ENCODE measurements at regions not wholly inside any gene's neighbourhood (a gene's known extent, or its start where the extent isn't known, plus 50 kb on each side); places are given as distances from the start of the nearest gene placed in this dataset.

DNA sequence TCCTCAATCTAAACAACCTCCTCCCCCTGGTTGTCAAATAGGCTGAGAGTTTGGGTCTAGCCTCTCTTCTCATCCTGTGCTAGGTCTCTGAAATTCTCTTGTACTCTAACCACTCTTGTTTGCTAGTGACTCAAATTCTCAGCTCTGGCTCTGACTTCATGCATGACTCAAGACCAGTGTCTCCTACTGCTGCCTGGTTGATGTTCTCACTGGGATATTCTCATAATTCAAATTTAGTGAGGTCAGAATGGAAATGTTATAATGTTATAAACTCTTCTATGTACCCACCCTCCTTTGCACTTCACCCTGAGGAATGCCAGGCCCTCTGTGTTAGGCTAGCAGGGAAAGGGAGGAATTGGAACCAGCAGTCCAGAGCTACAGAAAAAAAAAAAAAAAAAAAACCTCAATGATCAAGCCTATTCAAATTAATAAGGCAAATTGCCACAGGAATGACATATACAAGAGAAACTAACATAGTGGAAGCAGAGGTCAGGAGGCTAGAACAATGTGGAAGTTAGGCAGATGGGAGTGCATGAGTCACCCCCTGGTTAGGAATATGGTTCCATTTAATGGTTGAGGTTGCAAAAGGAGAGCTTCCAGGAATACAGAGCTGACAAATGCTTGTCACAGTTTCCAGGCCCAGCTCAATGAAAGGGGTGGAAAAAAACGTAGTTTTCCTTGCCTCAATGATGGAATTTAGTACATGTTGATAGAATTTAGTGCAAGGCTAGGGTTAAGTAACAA is 459.5 kb downstream of the RMST start:
- no peaks in the 10 kb centered on the region for H3K36me3 Mint-ChIP-seq (ENCODE audit: low read depth)
- intact Hi-C loops (cut with micrococcal nuclease), result no loop called here
- H3K27me3 Mint-ChIP-seq (ENCODE audit: low read depth), result no peaks in the 10 kb centered on the region
- no peak overlapping the region for H3K27ac Mint-ChIP-seq
- no peaks in the 10 kb centered on the region for H3K4me1 Mint-ChIP-seq (ENCODE audit: low read depth)
- H3K4me3 Mint-ChIP-seq, result no peak overlapping the region
- no peak for DNase-seq
- CTCF ChIA-PET, result no interaction called here
- no peaks in the 10 kb centered on the region for H3K9me3 Mint-ChIP-seq

DNA sequence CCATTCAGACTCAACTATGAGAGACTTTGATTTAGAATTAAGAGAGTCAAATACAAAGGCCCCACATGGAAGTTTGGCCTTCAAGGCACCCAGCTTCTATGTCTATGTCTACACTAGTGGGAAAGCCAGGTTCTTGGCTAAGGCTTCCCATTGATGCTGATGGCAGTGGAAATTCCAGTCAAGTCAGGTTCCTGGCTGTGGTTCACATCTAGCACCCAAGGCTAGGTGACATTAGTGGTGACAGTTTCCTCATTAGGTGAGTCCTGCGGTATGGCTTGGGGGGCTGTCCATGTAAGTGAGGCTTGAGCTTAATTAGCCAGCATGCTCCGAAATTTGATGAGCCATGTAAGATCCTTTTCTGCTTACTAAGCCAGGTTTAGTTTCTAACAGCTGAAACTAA is 460.9 kb downstream of the RMST start:
- Mint-ChIP-seq H3K4me1 (ENCODE audit: low read depth) (no peaks in the 10 kb centered on the region), H3K9me3 (no peaks in the 10 kb centered on the region), H3K4me3 (no peak overlapping the region), H3K27me3 (ENCODE audit: low read depth) (no peaks in the 10 kb centered on the region), H3K27ac (no peak overlapping the region), H3K36me3 (ENCODE audit: low read depth) (no peaks in the 10 kb centered on the region)
- DNase-seq, result no peak
- CTCF ChIA-PET, result no interaction called here
- intact Hi-C loops (cut with micrococcal nuclease), result no loop called here

DNA sequence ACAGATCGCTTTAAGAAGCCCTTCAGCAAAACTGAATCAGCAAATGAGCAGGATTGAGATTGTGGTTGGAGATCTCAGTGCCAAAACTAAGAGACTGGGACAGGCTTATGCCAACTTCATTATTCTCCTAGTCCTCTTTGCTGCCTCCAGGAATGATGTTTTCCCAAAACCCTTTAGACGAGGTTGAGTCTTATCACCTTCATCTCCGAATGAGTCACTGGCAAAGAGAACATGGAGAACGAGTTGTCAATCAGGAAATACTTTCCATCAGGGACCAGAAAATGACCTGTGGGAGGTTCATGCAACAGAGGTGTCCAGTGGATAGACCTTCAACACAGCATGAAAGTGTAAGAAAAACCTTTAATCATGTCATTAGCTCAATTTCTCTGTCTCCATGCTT is 461.5 kb downstream of the RMST start:
- Mint-ChIP-seq H3K36me3 (ENCODE audit: low read depth) (no peaks in the 10 kb centered on the region), H3K27me3 (ENCODE audit: low read depth) (no peaks in the 10 kb centered on the region), H3K4me1 (ENCODE audit: low read depth) (no peaks in the 10 kb centered on the region), H3K27ac (no peak overlapping the region), H3K4me3 (no peak overlapping the region), H3K9me3 (no peaks in the 10 kb centered on the region)
- intact Hi-C loops (cut with micrococcal nuclease), result no loop called here
- DNase-seq, result no peak
- CTCF ChIA-PET, result no interaction called here

DNA sequence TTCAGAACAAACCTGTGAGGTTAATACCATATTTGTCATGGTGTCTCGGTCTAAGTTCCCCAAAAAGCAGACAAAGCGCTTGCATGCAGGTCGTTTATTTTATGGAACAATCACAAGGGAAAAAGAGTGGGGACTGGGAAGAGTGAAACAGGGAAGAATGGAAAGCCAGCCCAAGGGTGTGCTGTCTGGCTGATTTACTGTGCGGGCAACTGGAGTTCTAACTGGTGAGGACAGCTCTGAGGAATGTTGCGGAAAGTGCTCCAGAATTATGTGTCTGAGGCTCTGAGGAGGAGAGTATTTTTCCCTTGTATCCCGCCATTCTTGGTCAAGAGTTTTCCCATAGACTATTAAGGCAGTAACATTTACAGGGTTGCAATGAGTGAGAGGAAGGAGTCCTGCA is 465.4 kb downstream of the RMST start:
- H3K9me3 Mint-ChIP-seq, result no peaks in the 10 kb centered on the region
- CTCF ChIA-PET, result no interaction called here
- H3K36me3 Mint-ChIP-seq (ENCODE audit: low read depth), result no peaks in the 10 kb centered on the region
- intact Hi-C loops (cut with micrococcal nuclease), result no loop called here
- no peak overlapping the region for H3K4me3 Mint-ChIP-seq
- H3K27me3 Mint-ChIP-seq (ENCODE audit: low read depth), result no peaks in the 10 kb centered on the region
- DNase-seq, result no peak
- no peaks in the 10 kb centered on the region for H3K4me1 Mint-ChIP-seq (ENCODE audit: low read depth)
- no peak overlapping the region for H3K27ac Mint-ChIP-seq

DNA sequence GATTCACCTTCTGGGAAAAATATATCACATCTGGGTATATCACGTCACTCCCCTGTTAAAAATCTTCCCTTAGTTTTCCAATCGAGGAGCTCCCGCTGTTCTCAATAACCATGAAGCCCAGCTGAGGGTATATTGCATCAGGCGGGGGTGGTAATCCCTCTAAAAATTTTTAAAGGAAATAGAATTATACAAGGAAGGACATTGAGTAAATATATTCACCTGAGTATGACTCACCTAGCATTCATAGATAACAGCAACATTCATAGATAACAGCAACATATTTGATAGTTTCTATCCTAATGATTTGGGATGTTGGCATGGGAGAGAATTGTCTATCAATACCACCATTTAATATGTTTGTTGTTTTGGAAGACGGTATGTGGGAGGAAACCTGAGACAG is 473.6 kb downstream of the RMST start:
- Mint-ChIP-seq H3K4me3 (no peak overlapping the region), H3K4me1 (ENCODE audit: low read depth) (no peaks in the 10 kb centered on the region), H3K27ac (no peak overlapping the region), H3K27me3 (ENCODE audit: low read depth) (peaks cover 2% of the 10 kb centered on the region), H3K36me3 (ENCODE audit: low read depth) (no peaks in the 10 kb centered on the region), H3K9me3 (peaks cover 1% of the 10 kb centered on the region)
- no peak for DNase-seq
- intact Hi-C loops (cut with micrococcal nuclease), result no loop called here
- CTCF ChIA-PET, result no interaction called here

DNA sequence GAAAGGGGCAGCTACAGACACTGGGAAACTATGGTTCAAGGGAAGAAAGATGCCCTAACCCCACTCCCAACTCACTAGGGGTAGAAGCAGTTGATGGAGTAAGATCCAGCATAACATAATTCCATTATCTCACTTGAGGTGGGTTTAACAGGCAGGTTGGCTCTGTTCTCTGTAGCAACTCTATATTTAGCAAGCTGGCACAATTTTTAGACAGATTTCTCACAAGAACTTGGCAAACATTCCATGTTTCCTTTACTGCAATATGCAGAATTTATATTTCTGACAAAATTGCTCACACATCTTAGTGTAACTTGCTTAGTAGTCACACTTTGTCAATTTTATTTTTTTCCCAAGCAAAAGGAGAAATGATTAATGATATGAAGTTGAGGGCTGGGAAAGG is 475.4 kb downstream of the RMST start:
- peaks cover 1% of the 10 kb centered on the region for H3K9me3 Mint-ChIP-seq
- intact Hi-C loops (cut with micrococcal nuclease), result no loop called here
- DNase-seq, result no peak
- peaks cover 2% of the 10 kb centered on the region for H3K27me3 Mint-ChIP-seq (ENCODE audit: low read depth)
- H3K4me1 Mint-ChIP-seq (ENCODE audit: low read depth), result no peaks in the 10 kb centered on the region
- no peak overlapping the region for H3K4me3 Mint-ChIP-seq
- H3K36me3 Mint-ChIP-seq (ENCODE audit: low read depth), result no peaks in the 10 kb centered on the region
- CTCF ChIA-PET, result no interaction called here
- H3K27ac Mint-ChIP-seq, result no peak overlapping the region

DNA sequence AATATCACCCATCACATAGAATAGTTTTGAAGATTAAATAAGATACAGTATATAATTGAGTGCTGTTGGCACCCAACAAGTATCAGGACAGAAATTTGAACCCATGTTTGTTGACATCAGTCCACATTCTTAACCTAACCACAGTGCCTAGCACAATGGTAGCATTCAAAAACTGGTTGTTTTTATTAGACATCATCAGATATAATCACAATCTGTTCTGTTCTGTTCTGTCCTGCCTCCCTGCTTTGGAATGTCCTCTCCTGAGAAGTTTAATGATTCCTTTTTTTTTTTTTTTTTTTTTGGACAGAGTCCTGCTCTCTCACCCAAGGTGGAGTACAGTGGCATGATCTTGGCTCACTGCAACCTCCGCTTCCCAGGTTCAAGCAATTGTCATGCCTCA is 476.6 kb downstream of the RMST start:
- no peaks in the 10 kb centered on the region for H3K36me3 Mint-ChIP-seq (ENCODE audit: low read depth)
- DNase-seq, result no peak
- peaks cover 1% of the 10 kb centered on the region for H3K9me3 Mint-ChIP-seq
- intact Hi-C loops (cut with micrococcal nuclease), result no loop called here
- no peak overlapping the region for H3K27ac Mint-ChIP-seq
- H3K4me3 Mint-ChIP-seq, result no peak overlapping the region
- H3K27me3 Mint-ChIP-seq (ENCODE audit: low read depth), result peaks cover 2% of the 10 kb centered on the region
- no peaks in the 10 kb centered on the region for H3K4me1 Mint-ChIP-seq (ENCODE audit: low read depth)
- CTCF ChIA-PET, result no interaction called here

DNA sequence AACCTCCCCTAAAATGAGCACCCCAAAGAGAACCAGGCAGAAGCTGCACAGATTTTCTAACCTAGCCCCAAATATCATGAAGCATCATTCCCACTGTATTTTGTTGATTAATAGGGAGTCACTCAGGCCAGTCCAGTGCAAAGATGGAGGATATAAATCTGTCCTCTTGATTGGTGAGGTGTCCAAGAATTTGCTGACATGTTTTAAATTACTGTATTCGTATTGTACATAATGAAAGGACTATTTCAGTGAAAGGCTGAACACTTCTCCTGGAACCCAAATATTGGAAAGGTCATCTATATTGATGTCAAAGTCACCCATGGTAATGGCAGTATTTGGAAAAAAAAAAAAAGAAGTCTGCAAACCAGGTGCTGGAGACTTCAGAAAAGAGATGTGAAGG is 477.5 kb downstream of the RMST start:
- Mint-ChIP-seq H3K4me1 (ENCODE audit: low read depth) (no peaks in the 10 kb centered on the region), H3K27me3 (ENCODE audit: low read depth) (peaks cover 2% of the 10 kb centered on the region), H3K9me3 (peaks cover 1% of the 10 kb centered on the region), H3K4me3 (no peak overlapping the region), H3K27ac (no peak overlapping the region), H3K36me3 (ENCODE audit: low read depth) (no peaks in the 10 kb centered on the region)
- DNase-seq, result no peak
- intact Hi-C loops (cut with micrococcal nuclease), result no loop called here
- CTCF ChIA-PET, result no interaction called here

DNA sequence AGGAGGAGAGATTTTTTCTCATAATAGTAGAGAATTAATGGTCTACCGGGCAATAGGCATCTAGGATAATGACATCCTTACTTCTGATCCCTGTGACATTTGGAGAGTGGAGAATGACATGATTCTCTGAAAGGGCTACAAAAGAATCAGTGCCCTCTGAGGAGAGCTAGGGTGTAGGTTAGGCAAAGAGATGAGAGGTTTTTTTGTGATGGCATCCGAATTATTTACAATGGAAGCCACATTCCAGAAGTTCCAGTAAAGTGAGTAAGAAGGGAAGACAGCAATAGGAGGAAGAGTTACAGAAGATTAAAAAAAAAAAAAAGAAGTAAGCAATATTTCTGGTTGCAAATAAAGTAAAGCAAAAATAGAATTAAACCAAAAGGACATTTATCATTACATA is 478.0 kb downstream of the RMST start:
- intact Hi-C loops (cut with micrococcal nuclease), result no loop called here
- CTCF ChIA-PET, result no interaction called here
- Mint-ChIP-seq H3K27me3 (ENCODE audit: low read depth) (peaks cover 2% of the 10 kb centered on the region), H3K4me3 (no peak overlapping the region), H3K9me3 (peaks cover 1% of the 10 kb centered on the region), H3K4me1 (ENCODE audit: low read depth) (no peaks in the 10 kb centered on the region), H3K27ac (no peak overlapping the region), H3K36me3 (ENCODE audit: low read depth) (no peaks in the 10 kb centered on the region)
- no peak for DNase-seq

DNA sequence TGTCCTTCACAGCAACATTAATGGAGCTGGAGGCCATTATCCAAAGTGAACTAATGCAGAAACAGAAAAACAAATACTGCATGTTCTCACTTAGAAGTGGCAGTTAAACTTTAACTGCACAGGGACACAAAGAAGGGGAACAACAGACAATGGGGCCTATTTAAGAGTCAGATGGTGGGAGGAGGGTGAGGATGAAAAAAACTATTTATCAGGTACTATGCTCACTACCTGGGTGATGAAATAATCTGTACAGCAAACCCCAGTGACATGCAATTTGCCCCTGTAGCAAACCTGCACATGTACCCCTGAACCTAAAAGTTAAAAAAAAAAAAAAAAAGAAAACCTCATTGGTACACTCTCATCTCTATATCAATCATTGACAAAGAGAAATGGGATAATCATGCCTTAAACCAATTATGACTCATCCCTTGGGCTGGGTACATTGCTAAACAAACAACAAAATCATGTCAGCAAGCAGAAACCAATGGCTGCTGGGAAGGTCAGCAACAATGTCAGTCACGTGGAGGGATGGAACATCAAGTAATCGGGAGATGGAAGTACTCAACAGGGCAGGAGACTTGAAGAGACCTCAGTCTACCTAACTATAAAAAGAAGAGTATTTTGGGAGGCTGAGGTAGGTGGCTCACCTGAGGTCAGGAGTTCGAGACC is 479.2 kb downstream of the RMST start:
- no peaks in the 10 kb centered on the region for H3K36me3 Mint-ChIP-seq (ENCODE audit: low read depth)

DNA sequence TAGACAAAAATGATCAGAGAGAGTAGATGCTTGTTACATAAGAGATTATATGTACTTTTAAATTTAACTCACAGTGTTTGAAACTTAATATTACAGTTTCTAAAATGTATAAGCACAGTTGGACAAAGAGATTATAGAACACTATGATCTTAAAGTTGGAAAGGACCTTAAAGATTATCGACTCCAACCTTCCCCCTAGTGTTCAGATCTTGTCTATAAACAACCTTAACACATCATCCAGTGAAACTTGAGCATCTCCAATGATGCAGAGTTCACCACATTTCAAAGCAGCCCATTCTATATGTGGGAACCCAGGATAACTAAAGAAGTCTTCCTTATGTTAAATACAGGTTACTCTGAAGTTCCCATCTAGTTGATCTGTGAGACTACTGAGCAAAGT is 480.8 kb downstream of the RMST start:
- CTCF ChIA-PET, result no interaction called here
- Mint-ChIP-seq H3K27me3 (ENCODE audit: low read depth) (peaks cover 2% of the 10 kb centered on the region), H3K36me3 (ENCODE audit: low read depth) (no peaks in the 10 kb centered on the region), H3K4me3 (no peak overlapping the region), H3K27ac (no peak overlapping the region), H3K9me3 (peaks cover 6% of the 10 kb centered on the region), H3K4me1 (ENCODE audit: low read depth) (no peaks in the 10 kb centered on the region)
- intact Hi-C loops (cut with micrococcal nuclease), result no loop called here
- DNase-seq, result no peak

More for the DNA sequence above, 479.2 kb downstream of the RMST start:
- no peak for DNase-seq
- Mint-ChIP-seq H3K27ac (no peak overlapping the region), H3K4me1 (ENCODE audit: low read depth) (no peaks in the 10 kb centered on the region), H3K27me3 (ENCODE audit: low read depth) (peaks cover 2% of the 10 kb centered on the region), H3K4me3 (no peak overlapping the region), H3K9me3 (peaks cover 1% of the 10 kb centered on the region)
- CTCF ChIA-PET, result no interaction called here
- intact Hi-C loops (cut with micrococcal nuclease), result no loop called here

DNA sequence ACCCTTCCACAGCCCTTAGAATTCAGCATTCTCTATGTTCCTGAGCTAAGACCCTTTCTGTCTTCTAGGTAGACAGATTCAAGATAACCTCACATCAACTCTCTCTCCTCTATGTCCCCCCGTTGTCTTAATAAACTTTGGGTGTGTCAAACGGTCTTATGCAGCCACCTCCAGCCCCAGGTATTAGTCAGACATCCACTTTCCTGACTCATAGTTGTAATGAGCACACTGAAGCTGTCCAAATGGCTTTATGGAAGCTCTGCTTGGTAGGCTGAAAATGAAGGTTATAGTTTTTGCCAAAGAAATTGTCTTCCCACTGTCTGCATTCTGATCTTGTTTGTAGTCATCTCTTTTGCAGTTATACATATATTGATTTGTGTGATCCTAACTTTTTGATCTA is 482.0 kb downstream of the RMST start:
- DNase-seq, result no peak
- Mint-ChIP-seq H3K27ac (no peak overlapping the region), H3K36me3 (ENCODE audit: low read depth) (no peaks in the 10 kb centered on the region), H3K4me1 (ENCODE audit: low read depth) (no peaks in the 10 kb centered on the region), H3K9me3 (peaks cover 6% of the 10 kb centered on the region), H3K27me3 (ENCODE audit: low read depth) (peaks cover 2% of the 10 kb centered on the region), H3K4me3 (no peak overlapping the region)
- intact Hi-C loops (cut with micrococcal nuclease), result no loop called here
- CTCF ChIA-PET, result interaction anchor here (1.3 kb wide), 1 partner anchor 16 kb away, joined by 6 read pairs; no protein-coding TSS in a partner anchor

DNA sequence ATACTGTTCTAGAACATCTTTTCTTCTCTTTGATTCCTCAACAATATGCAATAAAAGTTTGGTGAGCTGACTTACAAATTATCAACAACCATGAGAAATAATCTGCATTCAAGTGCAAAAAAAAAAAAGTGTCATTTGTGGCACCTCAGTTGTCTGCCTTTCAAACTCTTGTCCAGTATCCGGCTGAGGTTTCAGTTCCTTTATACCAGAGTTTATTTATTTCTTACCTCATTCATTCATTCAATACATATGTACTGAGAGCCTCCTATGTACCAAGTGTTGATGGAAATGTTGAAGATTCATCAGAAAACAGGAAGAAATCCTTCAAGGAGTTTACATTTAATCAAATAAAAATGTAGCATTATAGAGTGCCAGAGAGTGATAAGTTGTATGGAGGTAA is 484.1 kb downstream of the RMST start:
- DNase-seq, result no peak
- Mint-ChIP-seq H3K9me3 (peaks cover 5% of the 10 kb centered on the region), H3K27ac (no peak overlapping the region), H3K4me1 (ENCODE audit: low read depth) (no peaks in the 10 kb centered on the region), H3K27me3 (ENCODE audit: low read depth) (no peaks in the 10 kb centered on the region), H3K4me3 (no peak overlapping the region), H3K36me3 (ENCODE audit: low read depth) (no peaks in the 10 kb centered on the region)
- intact Hi-C loops (cut with micrococcal nuclease), result no loop called here
- CTCF ChIA-PET, result no interaction called here
